ENCODE measurements at regions not wholly inside any gene's neighbourhood (a gene's known extent, or its start where the extent isn't known, plus 50 kb on each side); places are given as distances from the start of the nearest gene placed in this dataset.

DNA sequence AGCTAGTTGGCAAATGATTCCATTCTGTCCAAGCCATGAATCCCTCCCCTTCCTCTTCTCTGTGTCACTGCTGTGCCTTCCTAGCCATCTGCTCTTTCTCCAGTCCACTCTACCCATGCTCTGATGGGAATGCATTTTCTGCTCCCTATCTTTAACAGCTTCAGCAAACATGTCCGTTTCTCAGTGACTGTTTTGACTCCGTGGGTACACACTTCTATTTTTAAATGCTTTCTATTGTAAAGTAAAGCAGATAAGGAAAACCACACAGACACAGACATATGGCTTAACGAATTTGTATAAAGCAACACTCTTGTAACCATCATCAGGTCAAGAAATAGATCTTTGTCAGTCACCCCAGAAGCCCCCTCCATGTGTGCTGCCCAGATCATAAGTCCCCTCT, 72.4 kb upstream of the KLHL13 start:
- no peak overlapping the region for H3K4me3 ChIP-seq (ENCODE audit: low read length)
- no peaks in the 10 kb centered on the region for H3K9me3 ChIP-seq (ENCODE audit: control insufficient read depth in 1 of 2, insufficient read depth in 1 of 2, low read length in 2 of 2)
- ChIA-PET POLR2A (no interaction called here), CTCF (no interaction called here)
- TF ChIP-seq, protein P1, sequence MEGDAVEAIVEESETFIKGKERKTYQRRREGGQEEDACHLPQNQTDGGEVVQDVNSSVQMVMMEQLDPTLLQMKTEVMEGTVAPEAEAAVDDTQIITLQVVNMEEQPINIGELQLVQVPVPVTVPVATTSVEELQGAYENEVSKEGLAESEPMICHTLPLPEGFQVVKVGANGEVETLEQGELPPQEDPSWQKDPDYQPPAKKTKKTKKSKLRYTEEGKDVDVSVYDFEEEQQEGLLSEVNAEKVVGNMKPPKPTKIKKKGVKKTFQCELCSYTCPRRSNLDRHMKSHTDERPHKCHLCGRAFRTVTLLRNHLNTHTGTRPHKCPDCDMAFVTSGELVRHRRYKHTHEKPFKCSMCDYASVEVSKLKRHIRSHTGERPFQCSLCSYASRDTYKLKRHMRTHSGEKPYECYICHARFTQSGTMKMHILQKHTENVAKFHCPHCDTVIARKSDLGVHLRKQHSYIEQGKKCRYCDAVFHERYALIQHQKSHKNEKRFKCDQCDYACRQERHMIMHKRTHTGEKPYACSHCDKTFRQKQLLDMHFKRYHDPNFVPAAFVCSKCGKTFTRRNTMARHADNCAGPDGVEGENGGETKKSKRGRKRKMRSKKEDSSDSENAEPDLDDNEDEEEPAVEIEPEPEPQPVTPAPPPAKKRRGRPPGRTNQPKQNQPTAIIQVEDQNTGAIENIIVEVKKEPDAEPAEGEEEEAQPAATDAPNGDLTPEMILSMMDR (IDR thresholded peaks at IDR 0.05): no peak
- intact Hi-C loops (cut with DNase I, micrococcal nuclease): no loop called here
- H3K36me3 ChIP-seq (ENCODE audit: insufficient read depth, low read length): no peaks in the 10 kb centered on the region
- no peak overlapping the region for H3K27ac ChIP-seq (ENCODE audit: low read depth in 1 of 2, low read length in 2 of 2)
- no peaks in the 10 kb centered on the region for H3K9me3 Mint-ChIP-seq
- H3K36me3 Mint-ChIP-seq (ENCODE audit: low read depth): no peaks in the 10 kb centered on the region
- no peaks in the 10 kb centered on the region for H3K27me3 Mint-ChIP-seq
- no peaks in the 10 kb centered on the region for H3K4me1 ChIP-seq (ENCODE audit: insufficient read depth, low read length)
- DNase-seq (no peak), ATAC-seq (ENCODE audit: poor library complexity) (no peak)
- no peak overlapping the region for H3K27ac Mint-ChIP-seq
- H3K4me1 Mint-ChIP-seq (ENCODE audit: low read depth): no peaks in the 10 kb centered on the region
- no peak overlapping the region for H3K4me3 Mint-ChIP-seq
- H3K27me3 ChIP-seq (ENCODE audit: control insufficient read depth in 1 of 2, insufficient read depth in 2 of 2, low read length in 2 of 2): no peaks in the 10 kb centered on the region

DNA sequence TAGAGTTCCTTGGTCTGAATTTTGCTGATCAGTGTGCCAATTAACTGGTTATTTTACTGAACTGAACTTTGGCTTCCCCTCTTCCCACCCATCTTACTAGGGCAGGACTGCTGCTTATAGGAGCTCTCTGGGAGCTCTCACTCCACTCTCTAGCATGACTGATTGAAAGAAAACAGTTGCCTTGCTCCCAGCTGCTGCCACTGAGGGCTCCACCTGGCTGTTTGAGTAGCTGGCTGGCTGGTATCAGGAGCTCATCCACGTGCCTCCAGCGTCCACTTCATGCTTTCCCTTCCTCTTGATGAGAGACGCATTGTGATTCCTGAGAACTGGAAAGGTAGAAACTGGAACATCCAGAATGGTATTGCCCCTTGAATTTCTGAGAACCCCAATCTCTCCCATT, 73.0 kb upstream of the KLHL13 start:
- intact Hi-C loops (cut with DNase I, micrococcal nuclease): no loop called here
- H3K9me3 Mint-ChIP-seq: no peaks in the 10 kb centered on the region
- H3K9me3 ChIP-seq (ENCODE audit: control insufficient read depth in 1 of 2, insufficient read depth in 1 of 2, low read length in 2 of 2): no peaks in the 10 kb centered on the region
- no peak overlapping the region for H3K4me3 Mint-ChIP-seq
- no peak overlapping the region for H3K4me3 ChIP-seq (ENCODE audit: low read length)
- no peaks in the 10 kb centered on the region for H3K4me1 Mint-ChIP-seq (ENCODE audit: low read depth)
- POLR2A ChIA-PET: no interaction called here
- ATAC-seq (ENCODE audit: poor library complexity) (no peak), DNase-seq (no peak)
- no peak overlapping the region for H3K27ac ChIP-seq (ENCODE audit: low read depth in 1 of 2, low read length in 2 of 2)
- CTCF ChIA-PET: no interaction called here
- no peaks in the 10 kb centered on the region for H3K27me3 Mint-ChIP-seq
- TF ChIP-seq, protein P1 (IDR thresholded peaks at IDR 0.05): no peak
- H3K27me3 ChIP-seq (ENCODE audit: control insufficient read depth in 1 of 2, insufficient read depth in 2 of 2, low read length in 2 of 2): no peaks in the 10 kb centered on the region
- no peaks in the 10 kb centered on the region for H3K36me3 Mint-ChIP-seq (ENCODE audit: low read depth)
- no peak overlapping the region for H3K27ac Mint-ChIP-seq
- no peaks in the 10 kb centered on the region for H3K4me1 ChIP-seq (ENCODE audit: insufficient read depth, low read length)
- no peaks in the 10 kb centered on the region for H3K36me3 ChIP-seq (ENCODE audit: insufficient read depth, low read length)

DNA sequence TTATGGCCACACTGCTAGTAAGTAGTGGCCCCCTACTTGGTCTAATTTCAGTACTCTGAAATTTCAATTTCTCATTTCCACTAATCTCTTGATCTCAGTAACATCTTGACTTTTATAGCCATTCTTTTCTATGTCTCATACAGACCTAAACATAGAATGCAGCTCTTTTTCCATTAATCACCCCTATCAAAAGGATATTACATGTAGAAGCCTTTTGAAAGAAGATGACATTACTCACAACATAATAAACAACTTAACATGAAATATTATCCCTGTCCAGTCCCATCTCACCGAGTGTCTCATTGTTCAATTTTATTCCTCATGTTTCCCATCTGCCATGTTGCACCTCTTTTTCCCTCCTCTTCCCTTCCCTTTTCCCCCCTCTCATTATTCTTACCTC, 81.1 kb upstream of the KLHL13 start:
- no peaks in the 10 kb centered on the region for H3K9me3 Mint-ChIP-seq
- no peaks in the 10 kb centered on the region for H3K4me1 Mint-ChIP-seq (ENCODE audit: low read depth)
- H3K36me3 Mint-ChIP-seq (ENCODE audit: low read depth): no peaks in the 10 kb centered on the region
- H3K27ac Mint-ChIP-seq: no peak overlapping the region
- no peak overlapping the region for H3K4me3 ChIP-seq (ENCODE audit: low read length)
- TF ChIP-seq, protein P1 (IDR thresholded peaks at IDR 0.05): no peak
- intact Hi-C loops (cut with DNase I, micrococcal nuclease): no loop called here
- H3K27ac ChIP-seq (ENCODE audit: low read depth in 1 of 2, low read length in 2 of 2): no peak overlapping the region
- DNase-seq: no peak
- H3K9me3 ChIP-seq (ENCODE audit: control insufficient read depth in 1 of 2, insufficient read depth in 1 of 2, low read length in 2 of 2): no peaks in the 10 kb centered on the region
- ChIA-PET POLR2A (no interaction called here), CTCF (no interaction called here)
- ATAC-seq (ENCODE audit: poor library complexity): no peak
- no peaks in the 10 kb centered on the region for H3K27me3 Mint-ChIP-seq
- H3K4me1 ChIP-seq (ENCODE audit: insufficient read depth, low read length): no peaks in the 10 kb centered on the region
- H3K36me3 ChIP-seq (ENCODE audit: insufficient read depth, low read length): no peaks in the 10 kb centered on the region
- H3K27me3 ChIP-seq (ENCODE audit: control insufficient read depth in 1 of 2, insufficient read depth in 2 of 2, low read length in 2 of 2): no peaks in the 10 kb centered on the region
- no peak overlapping the region for H3K4me3 Mint-ChIP-seq

All from CD4-positive, alpha-beta T cell (primary cell).